CD14-positive monocyte (primary cell): ENCODE measurements at regions not wholly inside any gene's neighbourhood (a gene's known extent, or its start where the extent isn't known, plus 50 kb on each side); places are given as distances from the start of the nearest gene placed in this dataset.
A peak's percentile ranks its signal among the peaks of the same experiment; 100 is the strongest.

Experiments
- DNase-seq, 3 donors: peaks; one replicate each; pipeline ENCODE4 v3.0.0-alpha.2; 2011 to 2022
- H2AFZ ChIP-seq: 2 replicates; pipeline ENCODE4 v1.6.0; 2012; ENCODE audit warnings: mild to moderate bottlenecking, low read depth, low read length, inconsistent platforms; ENCODE audit not compliant: insufficient read depth, poor library complexity, severe bottlenecking
- H3K27ac ChIP-seq, 2 donors: 1 replicate in 1 of 2; 2 replicates in 1 of 2; pipeline ENCODE4 v1.5.1; 2012 to 2013; ENCODE audit warnings: low read length in 2 of 2, control low read depth in 1 of 2, inconsistent platforms in 1 of 2, low read depth in 1 of 2, mild to moderate bottlenecking in 1 of 2
- H3K27me3 ChIP-seq, 2 donors: one replicate each; pipeline versions ENCODE4 v1.6.0 to v1.6.1; 2011 to 2013; ENCODE audit warnings: low read length in 2 of 2; ENCODE audit not compliant: control insufficient read depth in 2 of 2, insufficient read depth in 2 of 2
- H3K36me3 ChIP-seq, 2 donors: replicated peaks in 1 of 2; 1 replicate in 1 of 2; 2 replicates in 1 of 2; pipeline versions ENCODE4 v1.5.1 to v1.6.1; 2012 to 2013; ENCODE audit warnings: low read length in 2 of 2, control low read depth in 1 of 2, inconsistent platforms in 1 of 2, mild to moderate bottlenecking in 1 of 2; ENCODE audit not compliant: insufficient read depth in 2 of 2, control insufficient read depth in 1 of 2
- H3K4me1 ChIP-seq, 2 donors: 1 replicate in 1 of 2; 2 replicates in 1 of 2; pipeline versions ENCODE4 v1.5.1 to v1.6.1; 2012 to 2013; ENCODE audit warnings: low read length in 2 of 2, control low read depth in 1 of 2, inconsistent platforms in 1 of 2, mild to moderate bottlenecking in 1 of 2, moderate library complexity in 1 of 2; ENCODE audit not compliant: insufficient read depth in 2 of 2, control insufficient read depth in 1 of 2
- H3K4me2 ChIP-seq: replicated peaks from 2 replicates; pipeline ENCODE3; 2012; ENCODE audit warnings: low read length, moderate library complexity, mild to moderate bottlenecking; ENCODE audit not compliant: poor library complexity, severe bottlenecking; ENCODE audit errors: extremely low read depth
- H3K4me3 ChIP-seq, 3 experiments: fragments of 200-600 bp in 1 of 3; sonication (generic) in 1 of 3; replicated peaks in 1 of 3; 1 replicate in 2 of 3; 2 replicates in 1 of 3; pipeline ENCODE4 v1.5.1; 2011 to 2013; ENCODE audit warnings: low read length in 3 of 3, mild to moderate bottlenecking in 3 of 3, control low read depth in 2 of 3, low read depth in 2 of 3, inconsistent platforms in 1 of 3, moderate library complexity in 1 of 3
- H3K79me2 ChIP-seq: 2 replicates; pipeline ENCODE4 v1.6.0; 2012; ENCODE audit warnings: mild to moderate bottlenecking, control low read depth, inconsistent platforms, low read length, moderate library complexity; ENCODE audit not compliant: insufficient read depth
- H3K9ac ChIP-seq: 2 replicates; pipeline ENCODE4 v1.6.0; 2017; ENCODE audit warnings: low read length, mild to moderate bottlenecking; ENCODE audit not compliant: insufficient read depth, poor library complexity, severe bottlenecking
- H3K9me3 ChIP-seq, 2 donors: replicated peaks in 1 of 2; 1 replicate in 1 of 2; 2 replicates in 1 of 2; pipeline versions ENCODE4 v1.5.1 to v1.6.1; 2012 to 2013; ENCODE audit warnings: low read length in 2 of 2, control low read depth in 1 of 2; ENCODE audit not compliant: control insufficient read depth in 1 of 2, insufficient read depth in 1 of 2
- H4K20me1 ChIP-seq: 2 replicates; pipeline ENCODE4 v1.6.0; 2012; ENCODE audit warnings: mild to moderate bottlenecking, low read length, control low read depth, moderate library complexity; ENCODE audit not compliant: insufficient read depth
- H3K27ac Mint-ChIP-seq, 7 donors: one replicate each; pipeline ENCODE4 v1.8.0; 2020; ENCODE audit warnings: mild to moderate bottlenecking in 7 of 7, mixed read lengths in 7 of 7, moderate library complexity in 6 of 7, inconsistent platforms in 2 of 7
- H3K27me3 Mint-ChIP-seq, 3 donors: one replicate each; pipeline ENCODE4 v1.8.0; 2021 to 2022; ENCODE audit warnings: low read depth in 3 of 3, mild to moderate bottlenecking in 3 of 3, mixed read lengths in 3 of 3, moderate library complexity in 3 of 3, inconsistent platforms in 1 of 3
- H3K36me3 Mint-ChIP-seq, 2 donors: one replicate each; pipeline ENCODE4 v1.8.0; 2020; ENCODE audit warnings: mixed read lengths in 2 of 2, inconsistent platforms in 1 of 2, mild to moderate bottlenecking in 1 of 2
- H3K4me1 Mint-ChIP-seq: one replicate; pipeline ENCODE4 v1.8.0; 2020; ENCODE audit warnings: mild to moderate bottlenecking, mixed read lengths
- H3K4me3 Mint-ChIP-seq, 2 donors: one replicate each; pipeline ENCODE4 v1.8.0; 2020; ENCODE audit warnings: mild to moderate bottlenecking in 2 of 2, mixed read lengths in 2 of 2, moderate library complexity in 1 of 2
- H3K9me3 Mint-ChIP-seq, 7 donors: one replicate each; pipeline ENCODE4 v1.8.0; 2020 to 2022; ENCODE audit warnings: mixed read lengths in 7 of 7, mild to moderate bottlenecking in 6 of 7, moderate library complexity in 6 of 7, inconsistent platforms in 2 of 7
- CTCF ChIP-seq: fragments of 200-600 bp; IDR thresholded peaks from one replicate; pipeline ENCODE4 v1.8.0; 2022; ENCODE audit warnings: antibody characterized with exemption, mild to moderate bottlenecking
- WGBS: methylation state at CpG from one replicate; pipeline ENCODE4 v1.1.5; 2013; ENCODE audit warnings: missing lambda C conversion rate; ENCODE audit not compliant: insufficient coverage; 5-methylcytosine and 5-hydroxymethylcytosine counted together
- intact Hi-C, 2 donors: fragments of 100-400 bp; cut with micrococcal nuclease; formaldehyde crosslinking; loops; one replicate each; pipeline versions ENCODE4 v1.15.0 to v1.15.1; 2023

GRCh38 chr4:80143307-80143679, 54.0 kb upstream of the PRDM8 start:
- peaks cover 0 to 3% (median 0%) of the 10 kb centered on the region in 3 donors for H3K27me3 Mint-ChIP-seq
- Histone ChIP-seq H3K27ac (peak overlapping the region in 1 of 2 donors; percentile 44), H3K36me3 (no peaks in the 10 kb centered on the region), H3K9me3 (no peaks in the 10 kb centered on the region), H3K4me3 (no peak overlapping the region), H3K27me3 (no peaks in the 10 kb centered on the region), H3K9ac (no peak overlapping the region), H3K4me1 (peaks cover 48 to 54% of the 10 kb centered on the region in 2 donors), H3K79me2 (no peaks in the 10 kb centered on the region), H3K4me2 (no peak overlapping the region), H4K20me1 (no peaks in the 10 kb centered on the region), H2AFZ (no peak overlapping the region)
- no peak for DNase-seq
- no CpG with 5 or more reads among the region's 1 CpG for WGBS
- intact Hi-C loops = loop anchor here (5.0 kb wide), 3 partner anchors 39 to 71 kb away; partner anchors contain the start of gene ANTXR2 (in 1 of the 2)
- H3K36me3 Mint-ChIP-seq = no peaks in the 10 kb centered on the region
- peak overlapping the region; percentile 7 to 93 (median 85) for H3K27ac Mint-ChIP-seq
- H3K4me3 Mint-ChIP-seq = no peak overlapping the region
- TF ChIP-seq CTCF = no peak
- peaks cover 54% of the 10 kb centered on the region for H3K4me1 Mint-ChIP-seq
- H3K9me3 Mint-ChIP-seq = no peaks in the 10 kb centered on the region

- Mint-ChIP-seq H3K27ac (peak overlapping the region; percentile 75 to 95 (median 88)), H3K27me3 (peaks cover 0 to 3% (median 0%) of the 10 kb centered on the region in 3 donors), H3K9me3 (no peaks in the 10 kb centered on the region), H3K36me3 (no peaks in the 10 kb centered on the region), H3K4me3 (no peak overlapping the region), H3K4me1 (peaks cover 59% of the 10 kb centered on the region)
- Histone ChIP-seq H4K20me1 (no peaks in the 10 kb centered on the region), H3K4me1 (peaks cover 48 to 57% of the 10 kb centered on the region in 2 donors), H3K9ac (no peak overlapping the region), H3K9me3 (no peaks in the 10 kb centered on the region), H3K27ac (peak overlapping the region in 1 of 2 donors; percentile 68), H3K79me2 (no peaks in the 10 kb centered on the region), H3K4me2 (no peak overlapping the region), H3K4me3 (no peak overlapping the region), H3K27me3 (no peaks in the 10 kb centered on the region), H2AFZ (no peak overlapping the region), H3K36me3 (no peaks in the 10 kb centered on the region)
- DNase-seq = peak; percentile 65 to 94 (median 89)
- no CpG with 5 or more reads among the region's 4 CpGs for WGBS
- TF ChIP-seq CTCF = no peak
- intact Hi-C loops = loop anchor here (5.0 kb wide), 3 partner anchors 40 to 70 kb away; partner anchors contain the start of gene ANTXR2 (in 1 of the 2)
Observed at GRCh38 chr4:80142394-80143306, 54.7 kb upstream of the PRDM8 start.
